Stimulated activated memory B cell treated with anti-CD40 and anti-IgM and Interleukin-4, amounts not matched to agents 10 μg/mL and 1 μg/mL and 100 μg/mL, for 72 hours (primary cell): ENCODE measurements at regions not wholly inside any gene's neighbourhood (a gene's known extent, or its start where the extent isn't known, plus 50 kb on each side); places are given as distances from the start of the nearest gene placed in this dataset.

Experiments used
- ATAC-seq: fragments of 150-1000 bp; cut with Tn5 transposase; 2 replicates; pipeline ENCODE4 v1.10.0; 2021
- H3K27ac Mint-ChIP-seq: one replicate; pipeline ENCODE4 v1.8.0; 2022; ENCODE audit warnings: mild to moderate bottlenecking, mixed read lengths
- H3K27me3 Mint-ChIP-seq: one replicate; pipeline ENCODE4 v1.8.0; 2022; ENCODE audit warnings: mixed read lengths
- H3K36me3 Mint-ChIP-seq: one replicate; pipeline ENCODE4 v1.8.0; 2022; ENCODE audit warnings: mixed read lengths
- H3K4me1 Mint-ChIP-seq: one replicate; pipeline ENCODE4 v1.8.0; 2022; ENCODE audit warnings: mixed read lengths
- H3K4me3 Mint-ChIP-seq: one replicate; pipeline ENCODE4 v1.8.0; 2022; ENCODE audit warnings: mild to moderate bottlenecking, moderate library complexity, mixed read lengths
- H3K9me3 Mint-ChIP-seq: one replicate; pipeline ENCODE4 v1.8.0; 2022; ENCODE audit warnings: mixed read lengths

- peaks cover 7% of the 10 kb centered on the region for H3K4me1 Mint-ChIP-seq
- H3K9me3 Mint-ChIP-seq: no peaks in the 10 kb centered on the region
- peaks cover 6% of the 10 kb centered on the region for H3K36me3 Mint-ChIP-seq
- no peak overlapping the region for H3K27ac Mint-ChIP-seq
- no peak for ATAC-seq
- H3K27me3 Mint-ChIP-seq: no peaks in the 10 kb centered on the region
- H3K4me3 Mint-ChIP-seq: no peak overlapping the region
These were observed 381.7 kb downstream of the ZFHX3 start for GRCh38 chr16:72666267-72666666.

- H3K36me3 Mint-ChIP-seq: peaks cover 6% of the 10 kb centered on the region
- no peak for ATAC-seq
- H3K4me3 Mint-ChIP-seq: peak overlapping the region; percentile 98
- no peaks in the 10 kb centered on the region for H3K9me3 Mint-ChIP-seq
- peaks cover 7% of the 10 kb centered on the region for H3K4me1 Mint-ChIP-seq
- no peaks in the 10 kb centered on the region for H3K27me3 Mint-ChIP-seq
- H3K27ac Mint-ChIP-seq: peak overlapping the region; percentile 92
These were observed 382.2 kb downstream of the ZFHX3 start for GRCh38 chr16:72665701-72666100.

- peaks cover 7% of the 10 kb centered on the region for H3K4me1 Mint-ChIP-seq
- H3K36me3 Mint-ChIP-seq: peaks cover 6% of the 10 kb centered on the region
- H3K4me3 Mint-ChIP-seq: peak overlapping the region; percentile 98
- no peaks in the 10 kb centered on the region for H3K27me3 Mint-ChIP-seq
- peak; percentile 100 for ATAC-seq
- peak overlapping the region; percentile 92 for H3K27ac Mint-ChIP-seq
- no peaks in the 10 kb centered on the region for H3K9me3 Mint-ChIP-seq
These were observed 383.2 kb downstream of the ZFHX3 start for GRCh38 chr16:72664509-72665408.

- peak overlapping the region; percentile 92 for H3K27ac Mint-ChIP-seq
- peaks cover 13% of the 10 kb centered on the region for H3K4me1 Mint-ChIP-seq
- no peak for ATAC-seq
- peaks cover 3% of the 10 kb centered on the region for H3K36me3 Mint-ChIP-seq
- peak overlapping the region; percentile 98 for H3K4me3 Mint-ChIP-seq
- H3K27me3 Mint-ChIP-seq: no peaks in the 10 kb centered on the region
- H3K9me3 Mint-ChIP-seq: no peaks in the 10 kb centered on the region
These were observed 383.8 kb downstream of the ZFHX3 start for GRCh38 chr16:72664056-72664508.

GRCh38 chr16:72658888-72659717, 388.8 kb downstream of the ZFHX3 start:
- no peak for ATAC-seq
- Mint-ChIP-seq H3K27ac (no peak overlapping the region), H3K9me3 (peaks cover 3% of the 10 kb centered on the region), H3K36me3 (no peaks in the 10 kb centered on the region), H3K4me1 (peaks cover 26% of the 10 kb centered on the region), H3K27me3 (no peaks in the 10 kb centered on the region), H3K4me3 (no peak overlapping the region)

- peaks cover 3% of the 10 kb centered on the region for H3K36me3 Mint-ChIP-seq
- H3K27ac Mint-ChIP-seq: no peak overlapping the region
- H3K4me3 Mint-ChIP-seq: no peak overlapping the region
- peak; percentile 64 for ATAC-seq
- no peaks in the 10 kb centered on the region for H3K27me3 Mint-ChIP-seq
- peaks cover 22% of the 10 kb centered on the region for H3K4me1 Mint-ChIP-seq
- peaks cover 3% of the 10 kb centered on the region for H3K9me3 Mint-ChIP-seq
These were observed 390.1 kb downstream of the ZFHX3 start for GRCh38 chr16:72657791-72658190.

GRCh38 chr16:72657164-72657563, 390.8 kb downstream of the ZFHX3 start:
- no peak overlapping the region for H3K27ac Mint-ChIP-seq
- ATAC-seq: no peak
- peaks cover 9% of the 10 kb centered on the region for H3K36me3 Mint-ChIP-seq
- no peak overlapping the region for H3K4me3 Mint-ChIP-seq
- H3K27me3 Mint-ChIP-seq: no peaks in the 10 kb centered on the region
- peaks cover 23% of the 10 kb centered on the region for H3K4me1 Mint-ChIP-seq
- H3K9me3 Mint-ChIP-seq: peaks cover 5% of the 10 kb centered on the region

- no peaks in the 10 kb centered on the region for H3K27me3 Mint-ChIP-seq
- H3K27ac Mint-ChIP-seq: no peak overlapping the region
- peaks cover 15% of the 10 kb centered on the region for H3K36me3 Mint-ChIP-seq
- H3K4me1 Mint-ChIP-seq: peaks cover 30% of the 10 kb centered on the region
- no peak overlapping the region for H3K4me3 Mint-ChIP-seq
- no peak for ATAC-seq
- peaks cover 9% of the 10 kb centered on the region for H3K9me3 Mint-ChIP-seq
These were observed 393.4 kb downstream of the ZFHX3 start for GRCh38 chr16:72654535-72654934.

- no peak for ATAC-seq
- Mint-ChIP-seq H3K9me3 (peaks cover 9% of the 10 kb centered on the region), H3K4me1 (peaks cover 13% of the 10 kb centered on the region), H3K27me3 (no peaks in the 10 kb centered on the region), H3K4me3 (no peak overlapping the region), H3K36me3 (peaks cover 15% of the 10 kb centered on the region), H3K27ac (no peak overlapping the region)
These were observed 398.5 kb downstream of the ZFHX3 start for GRCh38 chr16:72649254-72649944.

- H3K27me3 Mint-ChIP-seq: no peaks in the 10 kb centered on the region
- H3K36me3 Mint-ChIP-seq: peaks cover under 1% of the 10 kb centered on the region
- ATAC-seq: no peak
- no peak overlapping the region for H3K27ac Mint-ChIP-seq
- H3K9me3 Mint-ChIP-seq: peaks cover 6% of the 10 kb centered on the region
- H3K4me3 Mint-ChIP-seq: no peak overlapping the region
- peaks cover 17% of the 10 kb centered on the region for H3K4me1 Mint-ChIP-seq
These were observed 401.3 kb downstream of the ZFHX3 start for GRCh38 chr16:72646615-72647014.

GRCh38 chr16:72645538-72645937, 402.4 kb downstream of the ZFHX3 start:
- no peak for ATAC-seq
- Mint-ChIP-seq H3K4me3 (no peak overlapping the region), H3K27ac (no peak overlapping the region), H3K27me3 (no peaks in the 10 kb centered on the region), H3K9me3 (peaks cover 8% of the 10 kb centered on the region), H3K36me3 (no peaks in the 10 kb centered on the region), H3K4me1 (peaks cover 17% of the 10 kb centered on the region)

GRCh38 chr16:72644911-72645310, 403.0 kb downstream of the ZFHX3 start:
- Mint-ChIP-seq H3K4me3 (no peak overlapping the region), H3K27me3 (no peaks in the 10 kb centered on the region), H3K9me3 (peaks cover 9% of the 10 kb centered on the region), H3K4me1 (peaks cover 15% of the 10 kb centered on the region), H3K27ac (no peak overlapping the region), H3K36me3 (no peaks in the 10 kb centered on the region)
- no peak for ATAC-seq

- no peak for ATAC-seq
- peaks cover 19% of the 10 kb centered on the region for H3K9me3 Mint-ChIP-seq
- peaks cover 8% of the 10 kb centered on the region for H3K4me1 Mint-ChIP-seq
- H3K36me3 Mint-ChIP-seq: peaks cover 19% of the 10 kb centered on the region
- no peak overlapping the region for H3K4me3 Mint-ChIP-seq
- no peak overlapping the region for H3K27ac Mint-ChIP-seq
- H3K27me3 Mint-ChIP-seq: no peaks in the 10 kb centered on the region
These were observed 408.4 kb downstream of the ZFHX3 start for GRCh38 chr16:72639494-72639893.

GRCh38 chr16:72637306-72637705, 410.6 kb downstream of the ZFHX3 start:
- Mint-ChIP-seq H3K27ac (no peak overlapping the region), H3K9me3 (peaks cover 13% of the 10 kb centered on the region), H3K36me3 (peaks cover 19% of the 10 kb centered on the region), H3K4me1 (no peaks in the 10 kb centered on the region), H3K4me3 (no peak overlapping the region), H3K27me3 (no peaks in the 10 kb centered on the region)
- ATAC-seq: no peak

- H3K4me1 Mint-ChIP-seq: no peaks in the 10 kb centered on the region
These were observed 412.2 kb downstream of the ZFHX3 start for GRCh38 chr16:72635694-72636093.

More at GRCh38 chr16:72635694-72636093, 412.2 kb downstream of the ZFHX3 start:
- ATAC-seq: no peak
- peaks cover 12% of the 10 kb centered on the region for H3K9me3 Mint-ChIP-seq
- no peak overlapping the region for H3K4me3 Mint-ChIP-seq
- H3K27ac Mint-ChIP-seq: no peak overlapping the region
- peaks cover 19% of the 10 kb centered on the region for H3K36me3 Mint-ChIP-seq
- no peaks in the 10 kb centered on the region for H3K27me3 Mint-ChIP-seq
